Osteoblast (primary cell): ENCODE measurements at regions not wholly inside any gene's neighbourhood (a gene's known extent, or its start where the extent isn't known, plus 50 kb on each side); places are given as distances from the start of the nearest gene placed in this dataset.
"Not testable (repeated sequence)": the region's sequence is repeated elsewhere in the genome, so short reads cannot be mapped to it uniquely, and the experiment has no call there.

Source experiments
- DNase-seq: peaks from one replicate; pipeline ENCODE4 v3.0.0; 2011; ENCODE audit warnings: low spot score, mixed read lengths; ENCODE audit not compliant: insufficient read length; ENCODE audit errors: missing footprints
- H2AFZ ChIP-seq: 2 replicates; pipeline ENCODE4 v1.6.0; 2011; ENCODE audit warnings: mild to moderate bottlenecking, low read length
- H3K27ac ChIP-seq: 2 replicates; pipeline ENCODE4 v1.5.1; 2011; ENCODE audit warnings: mild to moderate bottlenecking, low read depth, low read length, moderate library complexity
- H3K27me3 ChIP-seq: 2 replicates; pipeline ENCODE4 v1.6.0; 2012; ENCODE audit warnings: mild to moderate bottlenecking, control low read depth, inconsistent platforms, low read length, moderate library complexity; ENCODE audit not compliant: insufficient read depth
- H3K36me3 ChIP-seq: 2 replicates; pipeline ENCODE4 v1.5.1; 2011; ENCODE audit warnings: mild to moderate bottlenecking, low read length, control low read depth, moderate library complexity; ENCODE audit not compliant: insufficient read depth
- H3K4me1 ChIP-seq: 2 replicates; pipeline ENCODE4 v1.5.1; 2011; ENCODE audit warnings: mild to moderate bottlenecking, low read length, control low read depth, moderate library complexity; ENCODE audit not compliant: insufficient read depth
- H3K4me2 ChIP-seq: 2 replicates; pipeline ENCODE4 v1.6.0; 2011; ENCODE audit warnings: mild to moderate bottlenecking, low read length; ENCODE audit not compliant: insufficient read depth
- H3K4me3 ChIP-seq: fragments of 200-600 bp; sonication (generic); 3 replicates; pipeline ENCODE4 v1.5.1; 2012; ENCODE audit warnings: mild to moderate bottlenecking, low read length, inconsistent platforms; ENCODE audit not compliant: insufficient read depth
- H3K79me2 ChIP-seq: 2 replicates; pipeline ENCODE4 v1.6.0; 2012; ENCODE audit warnings: mild to moderate bottlenecking, low read length, control low read depth, inconsistent platforms; ENCODE audit not compliant: insufficient read depth
- H3K9me3 ChIP-seq: 2 replicates; pipeline ENCODE4 v1.5.1; 2011; ENCODE audit warnings: low read depth, low read length, control low read depth
- H4K20me1 ChIP-seq: 2 replicates; pipeline ENCODE4 v1.6.0; 2012; ENCODE audit warnings: mild to moderate bottlenecking, low read length, control low read depth; ENCODE audit not compliant: insufficient read depth
- CTCF ChIP-seq: IDR thresholded peaks from 2 replicates; pipeline ENCODE4 v1.5.1; 2011; ENCODE audit warnings: mild to moderate bottlenecking, low read depth, low read length, moderate library complexity; ENCODE audit errors: extremely low read depth

DNA sequence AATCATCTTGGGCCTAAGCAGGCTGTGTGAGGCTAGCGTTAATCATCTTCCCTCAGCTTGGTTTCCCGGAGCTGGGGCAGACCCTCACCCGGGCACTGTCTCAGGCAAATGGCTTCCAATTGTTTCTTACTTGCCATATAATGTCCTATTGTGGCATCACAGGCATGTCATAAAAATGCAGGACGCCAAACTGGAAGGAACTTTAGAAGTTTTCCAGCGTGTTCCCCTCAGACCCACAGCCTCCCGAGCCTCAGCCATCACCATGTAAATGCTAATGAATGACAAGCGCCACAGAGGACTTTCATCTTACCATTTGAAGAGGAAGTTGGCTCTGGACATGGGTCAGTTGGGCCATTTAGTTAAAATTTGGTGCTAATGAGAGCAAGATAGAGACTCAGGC lies 143.0 kb upstream of the IRX1 start:
- TF ChIP-seq CTCF, result no peak
- Histone ChIP-seq H3K27me3 (no peaks in the 10 kb centered on the region), H2AFZ (no peak overlapping the region), H3K79me2 (no peaks in the 10 kb centered on the region), H3K36me3 (no peaks in the 10 kb centered on the region), H3K4me2 (no peak overlapping the region), H3K27ac (no peak overlapping the region), H4K20me1 (no peaks in the 10 kb centered on the region), H3K9me3 (no peaks in the 10 kb centered on the region), H3K4me1 (no peaks in the 10 kb centered on the region), H3K4me3 (no peak overlapping the region)
- no peak for DNase-seq

- no peak for DNase-seq
- Histone ChIP-seq H4K20me1 (no peaks in the 10 kb centered on the region), H3K4me3 (no peak overlapping the region), H2AFZ (no peak overlapping the region), H3K9me3 (no peaks in the 10 kb centered on the region), H3K27ac (no peak overlapping the region), H3K27me3 (no peaks in the 10 kb centered on the region), H3K4me1 (no peaks in the 10 kb centered on the region), H3K79me2 (no peaks in the 10 kb centered on the region), H3K36me3 (no peaks in the 10 kb centered on the region), H3K4me2 (no peak overlapping the region)
- no peak for TF ChIP-seq CTCF
Observed at GRCh38 chr5:3451961-3452360, 143.7 kb upstream of the IRX1 start.

- H3K4me1 ChIP-seq, result no peaks in the 10 kb centered on the region
Observed at GRCh38 chr5:3449481-3449880, 146.2 kb upstream of the IRX1 start.

GRCh38 chr5:3446410-3446809 lies 149.2 kb upstream of the IRX1 start:
- H3K79me2 ChIP-seq, result no peaks in the 10 kb centered on the region
- DNase-seq, result no peak
- no peak for TF ChIP-seq CTCF
- no peaks in the 10 kb centered on the region for H3K4me1 ChIP-seq
- H3K36me3 ChIP-seq, result no peaks in the 10 kb centered on the region
- no peak overlapping the region for H3K4me2 ChIP-seq
- no peaks in the 10 kb centered on the region for H4K20me1 ChIP-seq
- H2AFZ ChIP-seq, result no peak overlapping the region
- H3K9me3 ChIP-seq, result peaks cover 5% of the 10 kb centered on the region
- H3K27ac ChIP-seq, result no peak overlapping the region
- H3K27me3 ChIP-seq, result no peaks in the 10 kb centered on the region
- no peak overlapping the region for H3K4me3 ChIP-seq

More at GRCh38 chr5:3449481-3449880, 146.2 kb upstream of the IRX1 start:
- Histone ChIP-seq H3K9me3 (peaks cover 5% of the 10 kb centered on the region), H3K79me2 (no peaks in the 10 kb centered on the region), H4K20me1 (no peaks in the 10 kb centered on the region), H3K27me3 (no peaks in the 10 kb centered on the region), H3K36me3 (no peaks in the 10 kb centered on the region), H2AFZ (no peak overlapping the region), H3K27ac (no peak overlapping the region), H3K4me2 (no peak overlapping the region), H3K4me3 (no peak overlapping the region)
- DNase-seq, result no peak
- no peak for TF ChIP-seq CTCF

GRCh38 chr5:3445517-3445916 lies 150.1 kb upstream of the IRX1 start:
- not testable (repeated sequence) for H4K20me1 ChIP-seq, H3K36me3 ChIP-seq, H2AFZ ChIP-seq, H3K27ac ChIP-seq, DNase-seq, H3K4me3 ChIP-seq, H3K4me2 ChIP-seq, H3K4me1 ChIP-seq, H3K9me3 ChIP-seq, H3K79me2 ChIP-seq, H3K27me3 ChIP-seq
